Karpas-422 (cell line): ENCODE measurements at regions not wholly inside any gene's neighbourhood (a gene's known extent, or its start where the extent isn't known, plus 50 kb on each side); places are given as distances from the start of the nearest gene placed in this dataset.
A peak's percentile ranks its signal among the peaks of the same experiment; 100 is the strongest.

Source experiments
- DNase-seq: peaks from one replicate; pipeline ENCODE4 v3.0.0-alpha.2; 2015
- H2AFZ ChIP-seq: fragments of 200-600 bp; sonication (generic); 2 replicates; pipeline ENCODE4 v1.6.1; 2014; ENCODE audit warnings: antibody characterized with exemption, low read length, mixed read lengths
- H3K27ac ChIP-seq: fragments of 200-600 bp; sonication (generic); 2 replicates; pipeline ENCODE4 v1.5.1; 2014; ENCODE audit warnings: mild to moderate bottlenecking, low read length, moderate library complexity
- H3K27me3 ChIP-seq: fragments of 200-600 bp; sonication (generic); 2 replicates; pipeline ENCODE4 v1.6.1; 2014; ENCODE audit warnings: low read length, mixed read lengths
- H3K36me3 ChIP-seq: fragments of 200-600 bp; sonication (generic); 2 replicates; pipeline ENCODE4 v1.6.1; 2014; ENCODE audit warnings: low read length, mixed read lengths; ENCODE audit not compliant: insufficient read depth
- H3K4me1 ChIP-seq: fragments of 200-600 bp; sonication (generic); 2 replicates; pipeline ENCODE4 v1.6.1; 2014; ENCODE audit warnings: mild to moderate bottlenecking, low read length, mixed read lengths
- H3K4me2 ChIP-seq: fragments of 200-600 bp; sonication (generic); 2 replicates; pipeline ENCODE4 v1.6.1; 2014; ENCODE audit warnings: low read length, low read depth, mild to moderate bottlenecking; ENCODE audit not compliant: poor library complexity, severe bottlenecking
- H3K4me3 ChIP-seq: fragments of 200-600 bp; sonication (generic); 2 replicates; pipeline ENCODE4 v1.5.1; 2014; ENCODE audit warnings: mild to moderate bottlenecking, antibody characterized with exemption, low read length, mixed read lengths
- H3K79me2 ChIP-seq: fragments of 200-600 bp; sonication (generic); 2 replicates; pipeline ENCODE4 v1.6.1; 2014; ENCODE audit warnings: mild to moderate bottlenecking, low read length, mixed read lengths
- H3K9ac ChIP-seq: fragments of 200-600 bp; sonication (generic); 2 replicates; pipeline ENCODE4 v1.6.0; 2014; ENCODE audit warnings: low read length
- H3K9me2 ChIP-seq: fragments of 200-600 bp; sonication (generic), shearing (Covaris generic); replicated peaks from 2 replicates; pipeline ENCODE4 v1.6.0; 2014; ENCODE audit warnings: mild to moderate bottlenecking, low read length, moderate library complexity; ENCODE audit not compliant: insufficient read depth
- H3K9me3 ChIP-seq: fragments of 300-700, 200-600 bp; sonication (generic); 2 replicates; pipeline ENCODE4 v1.6.1; 2014; ENCODE audit warnings: low read length, mixed read lengths
- H4K20me1 ChIP-seq: fragments of 200-600 bp; sonication (generic); 2 replicates; pipeline ENCODE4 v1.6.1; 2014; ENCODE audit warnings: mild to moderate bottlenecking, antibody characterized with exemption, low read length, low read depth; ENCODE audit not compliant: insufficient read depth

DNA sequence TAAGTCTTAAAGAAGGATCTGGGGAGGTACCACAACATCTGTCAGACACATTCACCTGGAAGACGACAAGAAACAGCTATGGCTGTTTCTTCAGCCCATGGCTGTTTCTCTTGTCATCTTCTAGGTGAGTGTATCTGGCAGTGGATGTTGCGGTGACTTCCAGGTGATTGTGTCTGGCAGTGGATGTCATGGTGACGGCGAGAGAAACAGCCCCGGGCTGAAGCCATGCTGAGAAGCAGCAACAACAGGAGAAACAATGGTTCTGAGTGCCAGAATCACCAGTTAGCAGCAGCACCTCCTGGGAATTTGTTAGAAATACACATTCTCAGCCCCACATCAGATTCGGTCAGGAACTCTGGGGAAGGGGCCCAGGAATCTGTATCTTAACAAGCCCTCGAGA lies 68.6 kb upstream of the SYPL1 start:
- Histone ChIP-seq H3K4me3 (no peak overlapping the region), H3K36me3 (no peaks in the 10 kb centered on the region), H3K4me2 (no peak overlapping the region), H3K27me3 (no peaks in the 10 kb centered on the region), H4K20me1 (no peaks in the 10 kb centered on the region), H3K4me1 (peaks cover 10% of the 10 kb centered on the region), H3K27ac (no peak overlapping the region), H2AFZ (no peak overlapping the region), H3K9me2 (no peaks in the 10 kb centered on the region), H3K79me2 (no peaks in the 10 kb centered on the region), H3K9me3 (no peaks in the 10 kb centered on the region), H3K9ac (no peak overlapping the region)
- no peak for DNase-seq

- no peaks in the 10 kb centered on the region for H3K9me2 ChIP-seq
- peaks cover 10% of the 10 kb centered on the region for H3K4me1 ChIP-seq
- no peak for DNase-seq
- H3K9me3 ChIP-seq: no peaks in the 10 kb centered on the region
- no peak overlapping the region for H3K4me3 ChIP-seq
- no peaks in the 10 kb centered on the region for H3K79me2 ChIP-seq
- no peaks in the 10 kb centered on the region for H3K36me3 ChIP-seq
- no peak overlapping the region for H3K4me2 ChIP-seq
- H4K20me1 ChIP-seq: no peaks in the 10 kb centered on the region
- no peak overlapping the region for H3K27ac ChIP-seq
- H3K27me3 ChIP-seq: no peaks in the 10 kb centered on the region
- no peak overlapping the region for H3K9ac ChIP-seq
- H2AFZ ChIP-seq: no peak overlapping the region
These were observed 67.1 kb upstream of the SYPL1 start for GRCh38 chr7:106179256-106179655.

DNA sequence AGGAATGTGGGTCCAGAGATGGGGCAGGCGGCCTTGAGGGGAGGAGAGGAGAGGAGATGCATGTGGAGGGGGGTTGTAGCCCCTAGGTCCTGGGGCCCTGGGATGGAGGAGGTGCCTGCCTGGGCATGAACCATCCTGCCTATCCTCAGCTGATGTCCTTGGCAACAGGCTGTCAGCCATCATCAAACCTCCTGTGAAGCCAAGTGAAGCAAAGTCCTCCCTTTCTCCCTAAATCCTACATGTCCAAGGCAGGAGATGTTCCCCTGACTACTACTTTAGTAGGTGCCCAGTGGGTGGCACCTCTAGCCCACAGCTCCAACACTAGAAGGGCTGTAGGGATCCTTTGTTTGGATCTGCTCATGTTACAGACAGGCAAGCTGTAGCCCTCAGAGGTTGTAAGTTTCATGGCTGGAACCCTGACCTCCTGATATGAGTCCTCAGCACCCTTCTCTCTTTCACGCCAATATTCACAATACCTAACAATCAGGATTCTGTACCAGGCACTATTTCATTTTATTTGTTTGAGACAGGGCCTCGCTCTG lies 66.6 kb upstream of the SYPL1 start:
- H3K27ac ChIP-seq: no peak overlapping the region
- H3K4me1 ChIP-seq: peaks cover 10% of the 10 kb centered on the region

DNA sequence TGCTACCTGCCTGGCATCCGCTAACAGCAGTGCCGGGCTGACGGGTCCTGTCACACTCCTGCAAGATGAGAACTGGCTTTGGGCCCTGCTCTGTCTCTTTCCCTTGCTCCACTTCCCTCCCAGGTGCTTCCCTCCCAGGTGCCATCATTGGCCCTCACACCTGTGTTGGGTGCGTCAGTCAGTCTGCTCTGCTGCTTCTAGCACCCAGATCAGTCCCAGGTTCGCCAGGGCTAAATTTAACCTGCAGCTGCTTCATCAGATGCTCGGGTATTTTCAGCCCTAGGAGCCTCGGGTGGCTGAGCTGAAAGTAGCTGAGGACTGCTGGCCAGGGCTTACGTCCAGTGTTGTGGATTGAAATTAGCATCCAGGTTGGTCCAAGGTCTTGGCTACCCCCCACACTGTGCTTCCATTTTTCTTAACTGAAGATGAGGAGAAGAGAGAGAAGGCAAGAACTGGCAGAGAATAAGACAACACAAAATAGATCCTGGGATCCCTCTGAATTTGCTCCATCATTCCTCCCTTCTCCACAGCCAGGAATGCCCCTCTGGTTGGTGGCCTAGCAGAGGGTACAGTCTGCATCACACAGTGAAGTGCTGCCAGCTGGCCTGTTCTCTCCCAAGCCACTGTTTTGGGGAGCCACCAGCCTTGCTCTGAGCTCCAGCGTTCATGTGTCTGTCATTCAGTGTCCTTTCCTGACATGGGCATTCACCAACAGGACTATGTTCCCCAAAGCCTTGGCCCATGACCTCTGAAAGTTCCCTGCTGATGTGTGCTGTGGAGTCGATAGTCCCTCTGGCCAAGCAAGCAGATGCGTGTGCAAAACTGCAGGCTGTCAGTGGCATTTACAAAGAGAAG lies 65.9 kb upstream of the SYPL1 start:
- no peak overlapping the region for H3K4me2 ChIP-seq
- H3K9me2 ChIP-seq: no peaks in the 10 kb centered on the region
- no peak overlapping the region for H3K27ac ChIP-seq
- H3K9me3 ChIP-seq: no peaks in the 10 kb centered on the region
- no peak for DNase-seq
- no peaks in the 10 kb centered on the region for H3K27me3 ChIP-seq
- peaks cover 10% of the 10 kb centered on the region for H3K4me1 ChIP-seq
- H3K4me3 ChIP-seq: no peak overlapping the region
- no peak overlapping the region for H2AFZ ChIP-seq
- H4K20me1 ChIP-seq: no peaks in the 10 kb centered on the region
- no peaks in the 10 kb centered on the region for H3K79me2 ChIP-seq
- H3K9ac ChIP-seq: no peak overlapping the region
- no peaks in the 10 kb centered on the region for H3K36me3 ChIP-seq

More for the DNA sequence above, 66.6 kb upstream of the SYPL1 start:
- Histone ChIP-seq H3K9ac (no peak overlapping the region), H3K9me2 (no peaks in the 10 kb centered on the region), H3K4me3 (no peak overlapping the region), H3K4me2 (no peak overlapping the region), H3K27me3 (no peaks in the 10 kb centered on the region), H3K79me2 (no peaks in the 10 kb centered on the region), H2AFZ (no peak overlapping the region), H3K36me3 (no peaks in the 10 kb centered on the region), H3K9me3 (no peaks in the 10 kb centered on the region), H4K20me1 (no peaks in the 10 kb centered on the region)
- DNase-seq: no peak

- H2AFZ ChIP-seq: no peak overlapping the region
These were observed 65.2 kb upstream of the SYPL1 start for GRCh38 chr7:106177300-106177690.

GRCh38 chr7:106176414-106177299 lies 64.5 kb upstream of the SYPL1 start:
- H3K36me3 ChIP-seq: no peaks in the 10 kb centered on the region
- no peaks in the 10 kb centered on the region for H3K79me2 ChIP-seq
- H3K4me3 ChIP-seq: no peak overlapping the region
- H3K27me3 ChIP-seq: no peaks in the 10 kb centered on the region
- DNase-seq: peak; percentile 88
- H4K20me1 ChIP-seq: no peaks in the 10 kb centered on the region
- no peaks in the 10 kb centered on the region for H3K9me3 ChIP-seq
- 0 out of 2 replicates have a peak overlapping the region, but pooled peaks have one; percentile 39 for H2AFZ ChIP-seq
- no peaks in the 10 kb centered on the region for H3K9me2 ChIP-seq
- H3K27ac ChIP-seq: no peak overlapping the region
- H3K4me2 ChIP-seq: no peak overlapping the region
- H3K9ac ChIP-seq: no peak overlapping the region
- peaks cover 10% of the 10 kb centered on the region for H3K4me1 ChIP-seq

More at GRCh38 chr7:106177300-106177690, 65.2 kb upstream of the SYPL1 start:
- H3K27me3 ChIP-seq: no peaks in the 10 kb centered on the region
- no peaks in the 10 kb centered on the region for H3K79me2 ChIP-seq
- H3K4me1 ChIP-seq: peaks cover 10% of the 10 kb centered on the region
- no peak overlapping the region for H3K9ac ChIP-seq
- H4K20me1 ChIP-seq: no peaks in the 10 kb centered on the region
- H3K27ac ChIP-seq: no peak overlapping the region
- no peaks in the 10 kb centered on the region for H3K9me2 ChIP-seq
- H3K4me3 ChIP-seq: no peak overlapping the region
- no peak overlapping the region for H3K4me2 ChIP-seq
- no peaks in the 10 kb centered on the region for H3K36me3 ChIP-seq
- H3K9me3 ChIP-seq: no peaks in the 10 kb centered on the region
- DNase-seq: no peak

GRCh38 chr7:106175507-106175906 lies 63.4 kb upstream of the SYPL1 start:
- Histone ChIP-seq H3K4me1 (peaks cover 10% of the 10 kb centered on the region), H3K9me2 (no peaks in the 10 kb centered on the region), H3K27me3 (no peaks in the 10 kb centered on the region), H3K79me2 (no peaks in the 10 kb centered on the region), H3K4me3 (no peak overlapping the region), H3K27ac (no peak overlapping the region), H3K9ac (no peak overlapping the region), H3K9me3 (no peaks in the 10 kb centered on the region), H3K36me3 (no peaks in the 10 kb centered on the region), H4K20me1 (no peaks in the 10 kb centered on the region), H2AFZ (no peak overlapping the region), H3K4me2 (no peak overlapping the region)
- no peak for DNase-seq

- H3K9ac ChIP-seq: no peak overlapping the region
- no peak for DNase-seq
- no peaks in the 10 kb centered on the region for H3K27me3 ChIP-seq
- H3K4me1 ChIP-seq: peaks cover 22% of the 10 kb centered on the region
- no peak overlapping the region for H3K4me3 ChIP-seq
- no peaks in the 10 kb centered on the region for H3K36me3 ChIP-seq
- H3K9me2 ChIP-seq: no peaks in the 10 kb centered on the region
- no peak overlapping the region for H3K27ac ChIP-seq
- H3K9me3 ChIP-seq: no peaks in the 10 kb centered on the region
- H2AFZ ChIP-seq: no peak overlapping the region
- no peaks in the 10 kb centered on the region for H3K79me2 ChIP-seq
- no peak overlapping the region for H3K4me2 ChIP-seq
- H4K20me1 ChIP-seq: no peaks in the 10 kb centered on the region
These were observed 58.5 kb upstream of the SYPL1 start for GRCh38 chr7:106170651-106171050.
